ENCODE measurements at regions not wholly inside any gene's neighbourhood (a gene's known extent, or its start where the extent isn't known, plus 50 kb on each side); places are given as distances from the start of the nearest gene placed in this dataset.
"Not testable (repeated sequence)": the region's sequence is repeated elsewhere in the genome, so short reads cannot be mapped to it uniquely, and the experiment has no call there.

DNA sequence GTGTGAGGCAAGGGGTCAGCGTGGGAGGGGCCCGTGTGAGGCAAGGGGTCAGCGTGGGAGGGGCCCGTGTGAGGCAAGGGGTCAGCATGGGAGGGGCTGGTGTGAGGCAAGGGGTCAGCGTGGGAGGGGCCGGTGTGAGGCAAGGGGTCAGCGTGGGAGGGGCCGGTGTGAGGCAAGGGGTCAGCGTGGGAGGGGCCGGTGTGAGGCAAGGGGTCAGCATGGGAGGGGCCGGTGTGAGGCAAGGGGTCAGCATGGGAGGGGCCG, 119.2 kb downstream of the SEPTIN14 start:
- DNase-seq, result not testable (repeated sequence)

DNA sequence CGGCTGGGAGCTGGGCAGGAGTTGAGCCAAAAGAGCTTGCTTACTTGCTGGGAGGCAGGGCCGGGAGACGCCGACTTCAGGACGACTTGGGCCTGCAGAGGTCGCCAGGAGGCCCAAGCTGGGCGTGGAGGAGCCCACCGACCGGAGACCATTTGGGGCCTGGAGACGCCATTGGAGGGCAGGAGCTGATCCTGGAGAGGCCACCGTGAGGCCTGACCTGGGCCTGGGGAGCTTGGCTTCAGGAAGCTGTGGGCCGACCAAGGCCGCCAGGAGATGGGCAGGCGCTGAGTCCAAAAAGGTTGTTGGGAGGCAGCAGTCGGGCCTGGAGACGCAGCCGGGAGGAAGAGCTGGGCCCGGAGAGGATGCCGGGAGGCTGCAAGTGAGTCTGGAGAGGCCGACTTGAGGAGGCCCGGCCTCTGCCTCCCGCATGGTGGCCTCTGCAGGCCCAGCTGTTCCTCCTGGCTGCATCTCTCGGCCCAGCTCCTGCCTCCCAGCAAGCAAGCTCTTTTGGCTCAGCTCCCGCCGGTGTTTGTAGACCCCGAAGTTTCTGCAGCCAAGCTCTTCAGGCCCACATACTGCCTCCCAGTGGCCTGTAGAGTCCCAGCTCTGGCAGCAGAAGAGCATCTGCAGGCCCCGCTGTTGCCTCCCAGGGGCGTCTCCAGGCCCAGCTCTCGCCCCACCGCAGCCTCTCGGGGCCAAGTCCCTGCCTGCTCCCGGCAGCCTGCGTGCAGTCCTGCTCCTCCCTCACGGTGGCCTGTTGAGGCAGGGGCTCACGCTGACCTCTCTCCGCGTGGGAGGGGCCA, 119.7 kb downstream of the SEPTIN14 start:
- not testable (repeated sequence) for DNase-seq

DNA sequence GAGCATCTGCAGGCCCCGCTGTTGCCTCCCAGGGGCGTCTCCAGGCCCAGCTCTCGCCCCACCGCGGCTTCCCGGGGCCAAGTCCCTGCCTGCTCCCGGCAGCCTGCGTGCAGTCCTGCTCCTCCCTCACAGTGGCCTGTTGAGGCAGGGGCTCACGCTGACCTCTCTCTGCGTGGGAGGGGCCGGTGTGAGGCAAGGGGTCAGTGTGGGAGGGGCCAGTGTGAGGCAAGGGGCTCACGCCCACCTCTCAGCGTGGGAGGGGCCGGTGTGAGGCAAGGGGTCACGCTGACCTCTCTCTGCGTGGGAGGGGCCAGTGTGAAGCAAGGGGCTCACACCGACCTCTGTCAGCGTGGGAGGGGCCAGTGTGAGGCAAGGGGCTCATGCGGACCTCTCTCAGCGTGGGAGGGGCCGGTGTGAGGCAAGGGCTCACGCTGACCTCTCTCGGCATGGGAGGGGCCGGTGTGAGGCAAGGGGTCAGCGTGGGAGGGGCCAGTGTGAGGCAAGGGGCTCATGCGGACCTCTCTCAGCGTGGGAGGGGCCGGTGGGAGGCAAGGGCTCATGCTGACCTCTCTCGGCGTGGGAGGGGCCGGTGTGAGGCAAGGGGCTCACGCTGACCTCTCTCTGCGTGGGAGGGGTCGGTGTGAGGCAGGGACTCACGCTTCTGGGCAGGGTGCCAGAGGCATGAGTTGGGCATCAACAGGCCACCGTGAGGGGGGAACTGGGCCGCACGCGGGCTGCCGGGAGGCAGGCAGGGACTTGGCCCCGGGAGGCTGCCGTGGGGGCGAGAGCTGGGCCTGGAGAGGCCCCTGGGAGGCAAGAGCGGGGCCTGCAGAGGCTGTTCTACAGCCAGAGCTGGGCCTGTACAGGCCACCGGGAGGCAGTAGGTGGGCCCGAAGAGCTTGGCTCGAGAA, 120.6 kb downstream of the SEPTIN14 start:
- DNase-seq, result not testable (repeated sequence)

DNA sequence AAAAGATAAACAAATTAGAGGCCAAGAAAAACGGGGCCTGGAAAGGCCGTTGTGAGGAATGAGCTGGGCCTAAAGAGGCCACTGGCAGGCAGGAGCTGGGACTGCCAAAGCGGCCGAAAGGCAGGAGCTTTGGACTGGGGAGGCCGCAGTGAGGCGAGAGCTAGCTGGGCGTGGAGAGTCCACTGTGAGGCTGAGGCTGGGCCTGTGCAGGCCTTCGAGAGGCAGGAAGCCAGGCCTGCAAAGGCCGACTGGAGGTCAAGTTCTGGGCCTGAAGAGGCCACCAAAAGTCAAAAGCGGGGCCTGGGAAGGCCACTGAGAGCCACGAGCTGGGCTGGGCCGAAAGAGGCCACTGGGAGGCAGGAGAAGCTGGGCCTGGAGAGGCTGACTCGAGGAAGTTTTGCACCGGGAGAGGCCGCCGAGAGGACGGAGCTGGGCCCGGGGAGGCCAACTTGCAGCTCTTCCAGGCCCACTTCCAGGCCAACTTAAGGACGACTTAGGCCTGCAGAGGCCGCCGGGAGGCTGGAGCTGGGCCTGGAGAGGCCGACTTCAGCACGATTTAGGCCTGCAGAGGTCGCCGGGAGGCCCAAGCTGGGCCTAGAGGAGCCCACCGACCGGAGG, 121.8 kb downstream of the SEPTIN14 start:
- not testable (repeated sequence) for DNase-seq

DNA sequence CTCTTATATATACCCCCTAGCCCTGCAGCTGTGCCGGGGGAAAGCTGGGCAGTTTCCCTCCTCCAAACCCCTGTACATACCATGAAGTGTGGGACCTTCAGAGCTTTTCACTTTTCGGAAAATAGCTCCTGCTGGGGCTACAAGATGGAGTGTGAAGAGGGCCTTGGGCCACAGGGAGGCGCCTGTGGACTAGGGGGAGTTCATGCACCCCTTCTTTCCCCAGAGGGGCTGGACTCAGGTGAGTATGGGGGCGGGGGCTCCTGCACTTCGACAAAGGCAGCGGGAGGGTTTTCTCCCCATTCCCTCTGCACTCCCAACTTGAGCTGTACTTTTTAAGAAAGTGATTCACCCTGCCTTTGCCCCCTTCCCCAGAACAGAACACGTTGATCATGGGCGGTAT, 122.5 kb downstream of the SEPTIN14 start:
- DNase-seq, result not testable (repeated sequence)

DNA sequence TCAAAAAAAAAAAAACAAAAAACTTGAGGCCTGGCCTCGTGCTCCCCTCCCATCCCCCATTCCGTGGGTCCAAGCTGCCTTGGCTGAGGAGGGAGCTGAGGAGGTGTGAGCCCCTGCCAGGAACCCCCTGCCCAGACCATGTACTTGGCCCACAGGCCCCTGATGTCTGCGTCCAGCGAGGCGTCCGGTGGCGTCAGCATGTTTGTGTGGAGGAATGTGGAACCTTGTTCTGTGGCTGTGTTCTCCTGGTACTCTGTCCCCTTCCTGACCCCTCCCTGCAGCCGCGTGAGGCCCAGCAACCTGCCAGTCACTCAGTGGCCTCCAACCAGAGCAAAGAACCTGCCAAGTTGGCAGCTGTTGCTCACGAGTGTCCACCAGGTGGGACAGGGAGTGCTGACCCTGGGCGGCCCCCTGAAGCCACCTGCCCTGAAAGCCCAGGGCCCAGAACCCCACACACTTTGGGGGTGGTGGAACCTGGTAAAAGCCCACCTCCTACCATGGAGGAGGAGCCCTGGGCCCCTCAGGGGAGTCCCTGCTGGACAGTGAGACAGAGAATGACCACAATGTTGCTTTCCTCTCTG, 125.8 kb downstream of the SEPTIN14 start:
- not testable (repeated sequence) for DNase-seq

DNA sequence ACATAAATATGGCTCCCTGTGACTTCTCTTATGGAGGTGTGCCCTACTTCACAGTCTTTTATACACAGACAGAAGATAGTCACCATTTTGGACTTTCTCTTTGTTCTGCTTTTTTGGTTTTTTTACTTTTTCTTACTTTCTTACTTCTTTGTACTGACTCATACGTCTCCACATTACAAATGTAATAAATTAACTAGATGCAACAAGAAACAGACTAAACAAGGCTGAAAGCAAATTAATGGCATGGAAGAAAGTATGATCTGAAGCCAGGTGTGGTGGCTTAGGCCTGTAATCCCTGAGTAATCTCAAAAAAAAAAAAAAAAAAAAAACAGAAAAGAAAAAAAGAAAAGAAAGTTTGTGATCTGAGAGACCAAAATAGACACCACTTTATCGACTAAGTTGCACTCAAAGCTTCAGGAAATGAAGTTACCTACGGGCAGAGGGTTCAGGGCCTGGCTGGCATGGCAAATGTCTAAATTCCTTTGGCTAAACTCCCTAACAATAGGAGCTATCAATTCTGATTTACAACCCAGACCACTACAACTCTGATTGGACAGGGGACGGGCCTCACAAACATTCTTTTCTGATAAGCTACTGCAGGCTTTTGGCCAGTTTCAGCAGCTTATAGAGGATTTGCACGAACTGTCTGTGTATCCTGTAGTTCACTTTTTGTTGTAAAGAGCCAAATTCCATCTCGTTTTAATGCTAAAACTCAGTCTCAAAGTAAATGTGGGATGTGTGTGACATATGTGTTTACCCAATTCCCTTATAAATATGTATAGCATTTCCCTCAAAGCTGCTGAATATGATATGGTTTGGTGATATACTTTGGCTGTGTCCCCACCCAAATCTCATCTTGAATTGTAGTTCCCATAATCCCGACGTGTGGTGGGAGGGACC, 129.1 kb downstream of the SEPTIN14 start:
- DNase-seq, result no peak

DNA sequence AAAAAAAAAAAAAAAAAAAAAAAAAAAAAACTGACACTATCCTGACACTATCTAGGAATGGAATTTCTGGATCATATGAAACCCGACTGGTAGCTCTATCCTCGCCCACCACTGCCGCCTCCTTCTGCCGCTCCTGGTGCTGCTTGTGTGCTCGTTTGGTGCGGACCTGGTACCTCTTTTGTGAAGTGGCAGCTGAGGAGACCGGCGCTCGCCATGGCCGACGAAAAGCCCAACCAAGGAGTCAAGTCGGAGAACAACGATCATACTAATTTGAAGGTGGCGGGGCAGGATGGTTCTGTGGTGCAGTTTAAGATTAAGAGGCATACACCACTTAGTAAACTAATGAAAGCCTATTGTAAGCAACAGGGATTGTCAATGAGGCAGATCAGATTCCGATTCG, 130.6 kb downstream of the SEPTIN14 start:
- DNase-seq, result no peak

DNA sequence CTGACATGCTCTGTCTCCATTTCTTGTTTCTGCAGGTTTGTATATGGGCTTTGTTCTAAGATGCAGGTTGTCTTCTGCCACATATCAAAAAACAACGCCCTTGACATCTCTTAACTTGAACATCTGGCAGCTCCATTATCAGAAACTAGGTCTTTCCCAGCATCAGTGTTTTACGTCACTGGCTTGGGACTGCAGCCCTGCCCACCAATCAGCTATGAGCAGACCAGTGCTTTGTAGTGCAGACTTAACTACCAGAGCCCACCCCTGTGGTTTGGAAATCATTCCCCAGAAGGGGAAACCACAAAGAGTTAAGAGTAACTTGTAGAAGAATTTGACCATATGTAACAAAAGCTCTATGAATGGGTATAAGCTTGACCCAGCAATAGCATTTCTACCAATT, 132.4 kb downstream of the SEPTIN14 start:
- no peak for DNase-seq

DNA sequence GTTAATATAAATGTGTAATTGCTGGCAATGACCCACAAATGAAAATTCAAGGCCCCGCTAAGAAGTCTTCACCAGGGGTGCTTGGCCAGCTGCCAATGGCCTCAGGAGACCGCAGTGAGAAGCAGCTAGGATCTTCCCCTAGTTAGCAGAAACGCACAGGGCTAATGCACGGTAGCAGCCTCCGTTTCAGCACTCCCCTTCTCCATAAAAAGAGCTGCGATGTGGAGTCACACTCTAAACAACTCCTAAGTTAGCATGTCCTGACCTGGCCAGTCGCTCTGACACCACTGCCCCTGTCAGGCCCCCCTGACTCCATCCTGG, 139.0 kb downstream of the SEPTIN14 start:
- DNase-seq, result no peak

DNA sequence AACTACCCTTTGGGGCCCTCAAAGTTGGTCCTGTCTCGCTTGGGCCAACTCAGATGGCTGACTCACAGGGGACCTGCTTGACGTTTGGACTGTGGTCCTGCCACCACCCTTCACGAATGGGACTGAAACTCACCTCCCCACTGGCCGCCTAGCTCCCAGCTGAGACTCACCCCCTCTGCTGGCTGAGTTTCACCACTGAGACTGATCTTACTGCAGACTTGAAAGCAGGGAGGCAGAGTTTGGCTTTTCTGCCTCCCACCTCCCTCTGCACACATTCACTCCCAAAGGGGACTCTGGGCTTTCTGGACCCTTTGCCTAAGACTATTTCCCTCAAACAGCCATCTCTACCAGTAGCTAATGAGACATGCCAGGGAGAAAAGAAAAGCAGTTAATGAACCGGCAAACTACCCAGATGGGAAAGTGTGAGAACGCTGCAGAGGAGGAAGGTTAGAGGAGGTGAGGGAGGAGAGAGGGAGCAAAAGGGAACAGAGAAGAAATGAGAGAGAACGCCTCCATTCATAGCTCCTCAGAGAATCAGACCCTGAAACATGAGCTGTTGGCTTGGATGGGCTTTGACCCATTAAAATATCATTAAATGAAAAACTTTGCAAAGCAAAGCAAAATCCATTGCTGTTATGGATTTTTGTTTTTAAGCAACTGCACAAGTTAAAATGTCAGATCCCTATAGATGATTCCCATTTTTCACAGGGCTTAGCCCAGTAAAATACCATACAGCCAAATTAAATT, 139.5 kb downstream of the SEPTIN14 start:
- DNase-seq, result peak; percentile 7

DNA sequence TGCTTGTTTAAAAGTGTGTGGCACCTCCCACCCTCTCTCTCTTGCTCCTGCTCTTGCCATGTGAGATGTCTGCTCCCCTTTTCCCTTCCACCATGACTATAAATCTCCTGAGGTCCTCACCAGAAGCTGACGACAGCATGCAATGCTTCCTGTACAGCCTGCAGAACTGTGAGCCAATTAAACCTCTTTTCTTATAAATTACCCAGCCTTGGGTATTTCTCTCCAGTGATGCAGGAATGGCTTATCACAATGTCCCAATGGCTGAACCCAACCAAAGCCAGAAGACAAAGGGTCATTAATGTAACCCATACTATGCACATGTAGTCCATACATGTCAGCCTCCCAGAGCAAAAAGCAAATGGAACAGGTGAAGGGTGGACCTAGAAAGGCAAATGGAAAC, 141.5 kb downstream of the SEPTIN14 start:
- DNase-seq, result not testable (repeated sequence)

DNA sequence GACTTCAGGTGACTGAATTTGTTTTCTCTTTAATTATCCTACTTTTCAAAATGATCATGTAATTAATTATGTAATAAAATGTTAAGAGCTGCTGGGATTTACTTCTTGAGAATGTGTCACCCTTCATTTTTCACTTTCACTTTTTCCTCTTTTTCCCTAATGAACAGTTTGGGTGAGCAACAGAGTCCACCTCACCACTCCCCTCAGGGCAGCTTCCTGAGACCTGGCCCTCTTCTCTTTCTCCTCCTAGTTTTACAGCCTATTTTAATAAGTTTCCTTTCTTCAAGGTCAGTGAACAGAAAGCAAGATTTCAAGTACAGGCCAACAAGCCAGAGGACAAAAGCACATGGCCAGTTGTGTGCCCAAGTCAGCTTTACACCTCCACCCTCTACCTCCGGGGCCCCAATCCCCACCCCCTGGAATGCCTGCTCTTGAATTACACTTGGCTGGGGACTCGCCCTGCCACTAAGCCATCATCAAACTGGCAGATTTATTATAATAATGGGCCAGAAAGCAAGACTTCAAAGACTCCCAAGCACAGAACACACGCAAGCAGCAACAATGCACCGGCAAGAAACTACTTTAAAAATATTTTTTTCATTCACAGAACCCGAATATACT, 143.1 kb upstream of the VOPP1 start:
- not testable (repeated sequence) for DNase-seq

DNA sequence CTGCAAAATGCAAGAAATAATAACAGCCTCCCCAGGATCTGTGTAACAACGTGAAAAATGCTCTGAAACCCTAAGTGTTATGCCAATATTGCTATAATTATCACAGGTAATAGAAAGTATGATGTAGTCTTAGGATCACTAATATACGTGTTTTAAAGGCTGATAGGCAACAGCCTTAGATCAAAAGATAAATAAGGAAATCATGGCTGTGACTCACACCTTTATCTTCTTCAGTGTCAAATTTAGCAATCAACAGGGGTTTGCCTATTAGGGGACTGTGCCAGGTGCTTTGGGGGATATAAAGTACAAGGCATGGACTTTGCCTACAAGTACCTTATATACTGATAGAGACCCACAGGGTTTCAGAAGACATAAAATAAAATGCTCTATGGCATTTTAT, 142.1 kb upstream of the VOPP1 start:
- DNase-seq, result not testable (repeated sequence)

DNA sequence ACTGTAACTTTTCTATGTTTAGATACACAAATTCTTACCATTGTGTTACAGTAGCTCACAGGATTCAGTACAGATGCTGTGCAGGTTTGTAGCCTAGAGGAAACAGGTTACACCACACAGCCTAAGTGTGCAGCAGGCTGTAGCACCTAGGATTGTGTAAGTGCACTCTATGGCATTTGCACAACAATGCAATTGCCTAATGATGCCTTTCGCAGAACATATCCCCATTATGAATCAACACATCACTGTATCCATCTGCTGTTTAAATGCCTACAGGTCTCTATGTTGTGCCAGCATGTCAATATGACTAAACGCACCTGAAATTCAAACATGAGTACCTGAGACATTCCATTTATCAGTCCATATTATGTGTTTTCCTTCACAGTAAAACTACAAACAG, 138.0 kb upstream of the VOPP1 start:
- DNase-seq, result not testable (repeated sequence)

DNA sequence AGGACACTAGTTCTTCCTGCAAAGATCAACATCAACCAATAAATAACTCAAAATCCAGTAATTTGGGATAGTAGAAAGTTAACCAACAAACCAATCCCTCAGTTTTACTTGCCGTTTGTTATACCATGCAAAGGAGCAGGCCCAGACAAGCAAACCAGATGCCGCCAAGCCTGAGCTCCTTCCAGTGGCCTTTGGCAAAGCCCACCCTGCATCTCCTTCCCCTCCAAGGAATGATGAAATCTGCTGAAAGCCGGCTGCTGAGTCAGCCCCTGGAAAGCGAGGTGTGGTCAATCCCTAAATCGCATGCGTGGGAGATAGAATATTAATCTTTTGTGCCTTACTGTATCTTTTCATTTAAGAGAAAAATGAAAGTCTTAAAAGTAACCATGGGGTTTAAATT, 135.7 kb upstream of the VOPP1 start:
- DNase-seq, result not testable (repeated sequence)

DNA sequence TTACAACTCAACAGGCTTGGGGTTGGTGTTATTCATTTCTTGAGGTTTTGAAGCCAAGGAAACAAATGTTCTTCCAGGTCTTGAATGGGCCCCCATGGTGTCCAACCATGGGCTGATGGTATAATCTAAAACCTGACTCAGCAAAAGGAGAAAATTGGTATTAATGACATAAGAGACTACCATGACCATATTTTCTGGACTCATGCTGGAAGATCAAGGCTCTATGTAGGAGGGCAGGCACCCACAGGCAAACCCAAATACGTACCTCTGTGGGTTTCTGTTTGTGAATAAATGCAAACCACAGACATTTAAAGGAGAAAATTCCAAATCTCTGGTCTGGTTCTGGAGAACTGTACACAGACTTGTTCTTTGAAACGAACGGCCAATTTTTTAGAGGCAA, 135.1 kb upstream of the VOPP1 start:
- not testable (repeated sequence) for DNase-seq

DNA sequence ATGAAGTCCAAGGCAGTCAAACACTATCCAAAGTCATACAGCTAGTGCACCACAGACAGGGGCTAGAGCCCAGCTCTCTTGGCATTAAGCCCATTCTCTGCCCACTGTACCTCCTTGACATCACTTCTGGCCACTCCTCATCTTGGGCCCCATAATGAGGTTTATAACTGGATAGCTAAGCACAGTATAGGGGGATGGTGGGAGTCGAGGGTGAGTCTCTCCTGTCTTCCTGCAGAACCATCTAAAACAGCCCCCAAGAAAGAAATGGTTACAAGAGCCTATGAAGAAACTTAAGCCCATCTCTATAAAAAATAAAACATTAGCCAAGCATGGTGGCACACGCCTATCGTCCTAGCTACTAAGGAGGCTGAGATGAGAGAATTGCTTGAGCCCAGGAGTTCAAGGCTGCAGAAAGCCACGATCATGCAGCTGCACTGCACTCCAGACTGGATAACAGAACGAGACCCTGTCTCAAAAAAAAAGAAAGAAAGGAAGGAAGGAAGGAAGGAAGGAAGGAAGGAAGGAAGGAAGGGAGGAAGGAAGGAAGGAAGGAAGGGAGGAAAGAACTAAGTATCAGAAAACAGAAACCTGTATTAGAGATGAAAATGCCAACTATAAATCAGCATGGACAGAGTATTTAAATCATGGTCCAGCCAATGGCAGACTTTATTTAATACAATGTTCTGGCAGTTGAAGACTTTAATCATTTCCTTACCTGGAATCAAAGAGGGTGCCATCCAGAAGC, 134.3 kb upstream of the VOPP1 start:
- not testable (repeated sequence) for DNase-seq

DNA sequence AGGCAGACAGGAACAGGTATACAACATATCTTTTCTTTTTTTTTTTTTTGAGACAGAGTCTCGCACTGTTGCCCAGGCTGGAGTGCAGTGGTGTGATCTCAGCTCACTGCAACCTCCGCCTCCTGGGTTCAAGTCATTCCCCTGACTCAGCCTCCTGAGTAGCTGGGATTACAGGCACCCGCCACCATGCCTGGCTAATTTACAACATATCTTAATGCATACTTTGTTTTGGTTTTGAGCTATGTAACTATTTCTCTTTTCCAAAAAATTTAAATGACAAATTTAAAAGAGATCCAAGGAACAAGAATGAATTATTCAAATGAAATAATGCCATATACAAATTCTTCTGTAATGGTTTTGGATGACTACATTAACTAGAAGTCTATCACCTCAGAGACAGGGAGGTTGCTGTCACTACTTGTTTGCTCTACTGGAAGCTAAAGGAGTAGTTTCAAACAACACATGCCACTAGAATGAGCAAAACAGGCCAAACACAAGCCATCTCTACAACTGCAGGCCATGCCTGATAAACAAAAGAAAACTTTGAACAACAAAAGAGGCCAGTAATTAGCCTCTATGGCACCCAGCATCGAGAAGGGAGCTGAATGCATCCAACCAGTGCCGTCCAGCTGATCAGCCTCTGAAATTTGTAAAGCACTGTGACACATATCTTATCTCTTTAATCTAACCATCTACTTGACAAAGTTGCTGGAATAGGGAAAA, 133.6 kb upstream of the VOPP1 start:
- DNase-seq, result not testable (repeated sequence)

DNA sequence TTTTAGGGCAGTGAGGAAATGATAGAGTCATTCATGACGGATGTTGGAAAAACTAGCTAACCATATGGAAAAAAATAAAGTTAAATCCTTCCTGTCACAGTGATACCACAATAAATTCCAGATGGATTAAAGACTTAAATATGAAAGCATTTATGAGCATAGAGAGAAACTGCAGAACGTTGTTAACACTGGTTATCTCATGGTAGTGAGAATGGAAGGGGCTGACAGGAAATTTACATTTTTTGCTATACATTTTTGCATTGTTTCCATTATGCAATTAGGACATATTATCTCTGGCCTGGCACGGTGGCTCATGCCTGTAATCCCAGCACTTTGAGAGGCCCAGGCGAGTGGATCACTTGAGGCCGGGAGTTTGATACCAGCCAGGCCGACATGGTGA, 130.5 kb upstream of the VOPP1 start:
- DNase-seq, result not testable (repeated sequence)
